Parathyroid adenoma (tissue), 2 donors: ENCODE measurements at regions not wholly inside any gene's neighbourhood (a gene's known extent, or its start where the extent isn't known, plus 50 kb on each side); places are given as distances from the start of the nearest gene placed in this dataset.
A peak's percentile ranks its signal among the peaks of the same experiment; 100 is the strongest.

Source experiments
- H2AFZ ChIP-seq: fragments of 300-600 bp; sonication (generic); one replicate; pipeline ENCODE4 v1.7.0; 2017; ENCODE audit warnings: antibody characterized with exemption, mild to moderate bottlenecking
- H3K27ac ChIP-seq: fragments of 300-600 bp; sonication (generic); one replicate; pipeline ENCODE4 v1.7.0; 2017
- H3K27me3 ChIP-seq: fragments of 300-600 bp; sonication (generic); one replicate; pipeline ENCODE4 v1.7.0; 2017; ENCODE audit warnings: low read length; ENCODE audit not compliant: control insufficient read depth, insufficient read depth
- H3K36me3 ChIP-seq: fragments of 300-600 bp; sonication (generic); one replicate; pipeline ENCODE4 v1.7.0; 2017; ENCODE audit warnings: low read length; ENCODE audit not compliant: control insufficient read depth, insufficient read depth
- H3K4me1 ChIP-seq: fragments of 300-600 bp; sonication (generic); one replicate; pipeline ENCODE4 v1.7.0; 2017; ENCODE audit warnings: control low read depth
- H3K4me2 ChIP-seq: fragments of 300-600 bp; sonication (generic); one replicate; pipeline ENCODE4 v1.7.0; 2017; ENCODE audit warnings: low read length
- H3K4me3 ChIP-seq: fragments of 300-600 bp; sonication (generic); one replicate; pipeline ENCODE4 v1.7.0; 2017; ENCODE audit warnings: low read depth, low read length
- H3K79me2 ChIP-seq: fragments of 300-600 bp; sonication (generic); one replicate; pipeline ENCODE4 v1.7.0; 2017; ENCODE audit warnings: control low read depth
- H3K9ac ChIP-seq: fragments of 300-600 bp; sonication (generic); one replicate; pipeline ENCODE4 v1.7.0; 2017; ENCODE audit warnings: mild to moderate bottlenecking
- H3K9me3 ChIP-seq: fragments of 300-600 bp; sonication (generic); one replicate; pipeline ENCODE4 v1.7.0; 2017; ENCODE audit warnings: low read length; ENCODE audit not compliant: control insufficient read depth
- TF ChIP-seq, protein P1 (sequence below): fragments of 300-600 bp; sonication (generic); IDR thresholded peaks from one replicate; pipeline ENCODE4 v1.7.0; 2017; ENCODE audit warnings: antibody characterized with exemption, mild to moderate bottlenecking
- donor health status: primary hyperparathyroidism.

DNA sequence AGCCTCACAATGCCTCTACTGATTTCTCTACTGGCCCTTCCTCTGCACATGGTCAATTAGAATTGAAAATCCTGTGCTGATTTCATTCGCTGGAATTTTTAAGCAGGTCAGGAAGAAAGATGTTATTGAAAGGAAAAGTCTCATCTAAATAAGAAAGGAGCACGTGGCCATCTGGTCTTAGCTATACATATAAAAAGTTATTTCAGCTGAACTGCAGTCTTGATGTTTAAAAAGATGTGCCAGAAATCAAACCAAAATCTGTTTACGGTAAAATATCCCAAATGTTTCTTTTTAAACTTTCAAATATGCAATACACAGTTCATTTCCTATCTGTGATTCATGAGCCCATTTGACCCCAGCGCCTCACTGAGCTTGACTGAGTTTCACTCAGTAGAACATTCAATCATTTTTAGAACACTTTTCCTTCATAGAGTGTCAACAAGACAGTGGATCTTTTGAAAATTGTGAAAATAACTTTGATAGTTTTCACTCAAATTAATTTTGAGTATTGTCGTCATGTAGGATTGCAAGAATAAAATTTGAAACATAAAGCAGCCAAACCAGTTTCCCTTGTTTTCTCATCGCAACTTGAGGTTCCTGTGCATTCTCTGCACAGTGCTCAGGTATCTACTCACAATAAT, 293.6 kb downstream of the PTPRC start:
- Histone ChIP-seq H3K79me2 (no peaks in the 10 kb centered on the region), H3K9ac (no peak overlapping the region), H3K27me3 (no peaks in the 10 kb centered on the region), H3K36me3 (no peaks in the 10 kb centered on the region), H3K4me1 (no peaks in the 10 kb centered on the region), H3K9me3 (no peaks in the 10 kb centered on the region), H3K4me2 (no peak overlapping the region), H3K27ac (no peak overlapping the region), H2AFZ (no peak overlapping the region), H3K4me3 (no peak overlapping the region)
- TF ChIP-seq, protein P1, sequence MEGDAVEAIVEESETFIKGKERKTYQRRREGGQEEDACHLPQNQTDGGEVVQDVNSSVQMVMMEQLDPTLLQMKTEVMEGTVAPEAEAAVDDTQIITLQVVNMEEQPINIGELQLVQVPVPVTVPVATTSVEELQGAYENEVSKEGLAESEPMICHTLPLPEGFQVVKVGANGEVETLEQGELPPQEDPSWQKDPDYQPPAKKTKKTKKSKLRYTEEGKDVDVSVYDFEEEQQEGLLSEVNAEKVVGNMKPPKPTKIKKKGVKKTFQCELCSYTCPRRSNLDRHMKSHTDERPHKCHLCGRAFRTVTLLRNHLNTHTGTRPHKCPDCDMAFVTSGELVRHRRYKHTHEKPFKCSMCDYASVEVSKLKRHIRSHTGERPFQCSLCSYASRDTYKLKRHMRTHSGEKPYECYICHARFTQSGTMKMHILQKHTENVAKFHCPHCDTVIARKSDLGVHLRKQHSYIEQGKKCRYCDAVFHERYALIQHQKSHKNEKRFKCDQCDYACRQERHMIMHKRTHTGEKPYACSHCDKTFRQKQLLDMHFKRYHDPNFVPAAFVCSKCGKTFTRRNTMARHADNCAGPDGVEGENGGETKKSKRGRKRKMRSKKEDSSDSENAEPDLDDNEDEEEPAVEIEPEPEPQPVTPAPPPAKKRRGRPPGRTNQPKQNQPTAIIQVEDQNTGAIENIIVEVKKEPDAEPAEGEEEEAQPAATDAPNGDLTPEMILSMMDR, result no peak

DNA sequence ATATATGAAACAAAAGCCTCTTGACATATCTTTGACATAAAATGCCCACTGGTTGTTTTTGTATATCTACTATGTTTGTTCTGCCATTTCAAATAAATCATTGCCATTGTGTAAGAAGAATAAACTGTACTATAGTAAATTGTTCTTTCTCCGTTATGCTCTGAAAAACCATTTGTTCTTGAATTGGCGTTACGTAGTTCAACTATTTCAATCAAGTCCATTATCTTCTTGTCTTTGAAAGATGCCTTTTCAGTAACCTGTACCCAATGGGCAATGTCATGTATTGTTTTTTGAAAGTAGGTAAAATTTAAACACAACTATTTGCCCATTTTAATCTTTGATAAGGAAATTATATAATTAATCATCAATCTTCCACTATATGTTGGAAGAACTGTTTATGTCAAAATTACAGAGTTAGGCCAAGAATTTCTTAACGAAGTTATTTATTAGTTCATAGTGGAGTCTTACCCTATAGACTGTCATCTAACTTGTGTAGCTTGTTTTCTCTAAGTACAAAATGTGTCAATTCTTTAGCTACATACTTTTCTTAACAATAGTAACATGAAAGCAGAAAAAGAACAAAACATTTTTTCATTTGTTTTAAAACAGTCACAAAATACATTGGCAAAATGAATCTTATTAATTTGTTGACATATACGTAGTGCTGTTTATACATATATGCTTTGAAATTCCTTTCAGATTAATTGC, 294.8 kb downstream of the PTPRC start:
- Histone ChIP-seq H3K4me1 (no peaks in the 10 kb centered on the region), H3K27me3 (no peaks in the 10 kb centered on the region), H3K9me3 (no peaks in the 10 kb centered on the region), H3K79me2 (no peaks in the 10 kb centered on the region), H3K9ac (no peak overlapping the region), H2AFZ (no peak overlapping the region), H3K36me3 (no peaks in the 10 kb centered on the region), H3K4me2 (no peak overlapping the region), H3K27ac (no peak overlapping the region), H3K4me3 (no peak overlapping the region)
- TF ChIP-seq, protein P1, result no peak

DNA sequence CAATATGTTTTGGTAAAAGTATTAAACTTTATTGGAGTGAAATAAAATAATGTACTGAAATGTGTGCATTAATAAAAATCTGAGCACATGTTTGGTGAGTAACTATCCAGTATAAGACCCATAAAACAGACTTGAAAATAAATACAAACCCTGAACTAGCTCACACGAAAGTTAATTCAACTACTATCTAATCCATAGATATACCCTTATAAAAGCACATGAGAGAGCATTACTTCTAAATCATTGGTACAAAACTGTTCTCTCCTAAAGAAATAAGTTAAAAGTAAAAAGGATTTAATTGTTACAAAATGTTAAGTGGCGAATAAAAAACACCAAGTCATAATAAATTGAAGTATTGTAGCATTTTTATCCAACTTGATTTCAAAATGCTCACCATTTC, 295.6 kb downstream of the PTPRC start:
- no peaks in the 10 kb centered on the region for H3K27me3 ChIP-seq
- H3K27ac ChIP-seq, result no peak overlapping the region
- no peak overlapping the region for H2AFZ ChIP-seq
- no peak overlapping the region for H3K4me3 ChIP-seq
- no peaks in the 10 kb centered on the region for H3K79me2 ChIP-seq
- H3K9ac ChIP-seq, result no peak overlapping the region
- no peak overlapping the region for H3K4me2 ChIP-seq
- no peaks in the 10 kb centered on the region for H3K4me1 ChIP-seq
- TF ChIP-seq, protein P1, result no peak
- no peaks in the 10 kb centered on the region for H3K36me3 ChIP-seq
- no peaks in the 10 kb centered on the region for H3K9me3 ChIP-seq

DNA sequence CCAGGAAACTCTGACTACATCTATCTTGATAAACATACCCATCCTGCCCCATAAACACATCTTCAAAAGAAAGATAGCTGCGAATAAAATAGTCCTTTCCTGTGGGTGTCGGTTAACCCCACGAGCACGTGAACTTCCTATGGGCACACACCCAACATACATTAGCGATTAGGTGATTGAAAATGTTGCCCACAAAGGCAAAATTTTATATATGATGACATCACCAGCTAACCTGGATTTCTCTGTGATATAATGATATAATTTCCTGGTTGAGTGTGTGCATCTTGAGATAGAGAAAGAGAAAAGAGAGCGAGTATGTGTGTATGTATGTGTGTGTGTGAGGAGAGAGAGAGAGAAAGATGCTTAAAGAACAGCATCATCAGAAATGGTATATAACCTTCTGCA, 296.1 kb downstream of the PTPRC start:
- Histone ChIP-seq H3K9me3 (no peaks in the 10 kb centered on the region), H3K36me3 (no peaks in the 10 kb centered on the region), H3K27ac (no peak overlapping the region), H3K4me1 (no peaks in the 10 kb centered on the region), H3K27me3 (no peaks in the 10 kb centered on the region), H3K4me3 (peak overlapping the region; percentile 45), H2AFZ (no peak overlapping the region), H3K4me2 (no peak overlapping the region), H3K79me2 (no peaks in the 10 kb centered on the region), H3K9ac (no peak overlapping the region)
- TF ChIP-seq, protein P1, result no peak
